Muscle layer of duodenum (tissue), 2 donors: ENCODE measurements at regions not wholly inside any gene's neighbourhood (a gene's known extent, or its start where the extent isn't known, plus 50 kb on each side); places are given as distances from the start of the nearest gene placed in this dataset.

Source experiments
- H3K27ac ChIP-seq: one replicate; pipeline ENCODE4 v1.7.0; 2013; ENCODE audit warnings: mild to moderate bottlenecking, low read length
- H3K27me3 ChIP-seq: one replicate; pipeline ENCODE4 v1.7.0; 2013; ENCODE audit warnings: low read depth, mild to moderate bottlenecking, control low read depth, low read length
- H3K36me3 ChIP-seq, 2 donors: one replicate each; pipeline ENCODE4 v1.7.0; 2013; ENCODE audit warnings: low read length in 2 of 2, control low read depth in 1 of 2, mild to moderate bottlenecking in 1 of 2; ENCODE audit not compliant: insufficient read depth in 2 of 2, control insufficient read depth in 1 of 2
- H3K4me1 ChIP-seq, 2 donors: one replicate each; pipeline ENCODE4 v1.7.0; 2013; ENCODE audit warnings: low read length in 2 of 2, mild to moderate bottlenecking in 2 of 2, control low read depth in 1 of 2, moderate library complexity in 1 of 2; ENCODE audit not compliant: insufficient read depth in 2 of 2, control insufficient read depth in 1 of 2
- H3K4me3 ChIP-seq, 2 donors: one replicate each; pipeline ENCODE4 v1.7.0; 2013; ENCODE audit warnings: low read length in 2 of 2, low read depth in 1 of 2, mild to moderate bottlenecking in 1 of 2
- H3K9me3 ChIP-seq, 2 donors: one replicate each; pipeline ENCODE4 v1.7.0; 2013; ENCODE audit warnings: low read length in 2 of 2, control low read depth in 1 of 2, mild to moderate bottlenecking in 1 of 2; ENCODE audit not compliant: control insufficient read depth in 1 of 2
- donor health status: healthy.

DNA sequence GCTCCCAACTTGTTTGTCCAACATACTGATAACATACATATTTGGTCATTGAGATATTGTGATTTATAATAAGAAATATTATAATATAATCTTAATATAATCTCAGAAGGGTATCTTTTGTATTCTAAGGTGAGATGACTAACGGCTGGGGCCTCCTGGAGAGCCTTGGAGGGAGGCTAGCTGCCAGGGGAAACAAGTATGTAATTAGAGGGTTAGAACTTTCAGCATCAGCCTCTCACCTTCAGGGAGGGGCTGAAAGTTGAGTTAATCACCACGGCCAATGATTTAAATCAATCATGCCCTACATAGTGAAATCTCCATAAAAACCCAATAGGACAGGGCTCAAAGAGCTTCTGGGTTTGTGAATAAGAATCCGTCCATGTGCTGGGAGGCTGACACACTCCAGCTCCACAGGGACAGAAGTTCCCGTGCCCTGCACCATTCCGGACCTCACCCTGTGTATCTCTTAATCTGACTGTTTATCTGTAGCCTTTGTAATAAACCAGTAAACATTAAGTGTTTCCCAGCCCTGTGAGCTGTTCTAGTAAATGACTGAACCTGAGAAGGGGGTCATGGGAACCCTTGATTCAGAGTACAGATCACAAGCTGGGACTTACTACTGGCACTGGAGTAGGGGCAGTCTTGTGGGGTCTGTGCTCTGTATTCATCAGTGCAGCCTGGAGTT lies 86.3 kb upstream of the STEAP1B start:
- Histone ChIP-seq H3K27me3 (no peaks in the 10 kb centered on the region), H3K4me3 (no peak overlapping the region), H3K9me3 (no peaks in the 10 kb centered on the region), H3K36me3 (no peaks in the 10 kb centered on the region), H3K4me1 (peaks cover 0 to 8% of the 10 kb centered on the region in 2 donors), H3K27ac (no peak overlapping the region)

DNA sequence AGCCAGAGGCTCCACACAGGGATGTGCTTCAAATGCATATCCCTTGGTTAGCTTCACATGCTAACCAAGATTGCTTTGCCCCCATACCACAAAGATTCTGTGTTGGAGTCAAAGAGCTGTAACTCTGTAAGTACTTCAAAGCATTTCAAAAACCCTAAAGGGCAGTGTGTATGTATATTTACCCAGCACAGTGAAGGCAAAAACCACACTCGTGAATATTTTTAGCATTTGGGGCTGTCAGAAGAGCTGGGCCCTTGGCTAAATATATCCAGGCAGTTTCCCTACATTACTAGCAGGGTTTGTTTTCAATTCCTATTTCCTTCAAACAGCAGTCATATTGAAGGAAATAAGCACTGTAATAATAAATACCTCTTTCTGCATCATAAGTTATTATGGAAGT lies 84.2 kb upstream of the STEAP1B start:
- no peaks in the 10 kb centered on the region for H3K27me3 ChIP-seq

DNA sequence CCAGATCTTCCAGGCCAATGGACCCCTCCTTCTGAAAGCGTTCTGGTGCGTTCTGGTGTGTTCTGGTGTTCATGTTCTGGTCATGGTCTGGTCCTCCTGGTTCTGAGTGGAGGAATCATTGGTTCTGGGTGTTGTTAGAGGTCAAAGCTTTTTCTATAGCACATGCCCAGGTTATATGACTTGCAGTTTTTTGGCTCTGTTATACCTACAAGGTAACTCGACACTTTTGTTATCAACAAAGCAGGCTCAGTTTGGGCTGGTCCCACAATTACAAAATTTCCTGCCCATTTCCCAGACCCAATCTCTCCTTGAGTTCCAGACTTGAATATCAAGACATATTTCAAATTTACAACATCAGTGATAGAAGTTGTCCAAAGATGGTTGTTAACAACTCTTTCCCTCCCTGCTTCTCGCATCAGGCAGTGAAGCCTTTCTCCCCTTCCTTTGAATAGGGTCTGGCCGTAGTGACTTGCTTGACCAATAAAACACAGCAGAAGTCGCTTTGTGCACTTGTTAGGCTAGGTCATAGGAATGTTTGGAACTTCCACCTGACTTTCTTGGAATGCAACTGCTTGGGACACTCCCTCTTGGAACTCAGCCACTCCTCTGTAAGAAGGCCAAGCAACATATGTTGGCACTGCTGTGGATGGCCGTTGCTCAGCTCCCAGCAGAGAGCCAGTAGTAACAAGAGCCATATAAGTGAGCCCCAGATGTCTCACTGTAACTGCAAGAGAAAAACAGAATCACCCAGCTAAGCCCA lies 83.1 kb upstream of the STEAP1B start:
- peaks cover 0 to 9% of the 10 kb centered on the region in 2 donors for H3K4me1 ChIP-seq
- H3K27ac ChIP-seq: no peak overlapping the region
- no peaks in the 10 kb centered on the region for H3K9me3 ChIP-seq
- no peaks in the 10 kb centered on the region for H3K27me3 ChIP-seq
- no peak overlapping the region for H3K4me3 ChIP-seq
- no peaks in the 10 kb centered on the region for H3K36me3 ChIP-seq

More for the DNA sequence above, 84.2 kb upstream of the STEAP1B start:
- Histone ChIP-seq H3K36me3 (no peaks in the 10 kb centered on the region), H3K27ac (no peak overlapping the region), H3K4me3 (no peak overlapping the region), H3K4me1 (peaks cover 0 to 8% of the 10 kb centered on the region in 2 donors), H3K9me3 (no peaks in the 10 kb centered on the region)

DNA sequence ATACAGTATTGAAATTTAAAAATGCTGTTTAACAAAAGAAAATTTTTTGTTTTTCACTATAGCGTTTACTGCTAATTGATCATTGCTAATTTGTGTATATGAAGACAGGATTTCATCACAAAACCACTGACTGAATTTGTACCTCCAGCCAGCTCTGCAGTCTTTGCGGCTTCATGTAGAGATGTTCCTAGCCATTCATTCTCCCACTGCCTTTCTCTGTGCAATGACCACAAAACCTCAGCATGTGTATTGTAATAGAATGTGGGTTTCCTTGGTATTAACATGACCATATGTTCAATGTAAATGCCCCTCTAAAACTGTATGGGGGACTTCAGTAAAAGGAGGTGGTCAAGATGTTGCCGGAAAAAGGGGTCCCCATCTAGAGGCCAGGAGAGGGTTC lies 81.1 kb upstream of the STEAP1B start:
- Histone ChIP-seq H3K4me1 (peaks cover 0 to 13% of the 10 kb centered on the region in 2 donors), H3K27ac (no peak overlapping the region)

DNA sequence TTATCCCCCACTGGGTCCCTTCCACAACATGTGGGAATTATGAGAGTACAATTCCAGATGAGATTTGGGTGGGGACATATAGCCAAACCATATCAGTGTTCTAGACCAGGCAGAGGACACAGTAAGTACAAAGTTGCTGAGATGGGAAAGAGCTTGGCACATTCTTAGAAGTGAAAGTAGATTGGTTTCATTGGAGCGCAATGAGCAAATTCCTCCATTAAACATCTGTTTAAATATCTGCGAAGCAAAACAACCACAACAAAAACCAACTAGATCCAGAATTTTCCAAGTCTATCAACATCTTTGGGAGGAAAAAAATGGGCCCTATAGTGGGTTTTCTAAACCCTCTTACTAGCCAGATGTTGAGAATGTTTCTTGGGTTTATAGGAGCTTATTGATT lies 80.0 kb upstream of the STEAP1B start:
- Histone ChIP-seq H3K36me3 (no peaks in the 10 kb centered on the region), H3K27me3 (no peaks in the 10 kb centered on the region), H3K4me3 (no peak overlapping the region), H3K4me1 (peaks cover 0 to 13% of the 10 kb centered on the region in 2 donors), H3K27ac (no peak overlapping the region), H3K9me3 (no peaks in the 10 kb centered on the region)

More for the DNA sequence above, 81.1 kb upstream of the STEAP1B start:
- Histone ChIP-seq H3K27me3 (no peaks in the 10 kb centered on the region), H3K9me3 (no peaks in the 10 kb centered on the region), H3K36me3 (no peaks in the 10 kb centered on the region), H3K4me3 (no peak overlapping the region)

DNA sequence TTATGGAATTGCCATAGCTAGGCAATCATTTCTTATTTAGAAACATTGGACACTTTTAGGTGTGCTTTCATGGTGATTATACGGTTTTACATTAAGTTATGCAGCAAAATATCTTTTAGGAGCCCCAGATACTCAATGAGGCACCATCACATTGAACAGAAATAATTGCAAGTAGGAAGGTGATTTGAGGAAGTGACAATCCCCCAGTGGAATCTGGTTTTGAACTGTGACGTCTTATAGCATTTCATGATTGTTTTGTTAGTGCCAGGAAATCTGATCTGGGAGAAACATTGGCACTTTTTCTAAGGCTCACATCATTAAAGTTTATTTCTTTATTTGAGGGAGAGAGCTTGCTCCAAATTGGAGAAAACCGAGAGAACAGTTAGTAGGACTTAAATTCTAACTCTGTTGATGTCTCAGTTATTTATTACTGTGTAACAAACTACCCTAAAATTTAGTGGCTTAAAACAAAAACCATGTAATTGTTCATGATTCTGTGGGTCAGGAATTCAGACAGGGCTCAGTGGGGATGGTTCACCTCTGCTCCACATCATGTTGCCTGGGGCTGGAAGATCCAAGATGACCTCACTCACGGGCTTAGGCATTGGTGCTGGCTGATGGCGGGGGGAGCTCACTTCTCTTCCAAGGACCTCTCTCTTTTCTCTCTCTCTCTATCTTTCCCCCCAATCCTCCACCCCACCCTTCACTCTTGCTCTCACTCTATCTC lies 78.2 kb upstream of the STEAP1B start:
- H3K27me3 ChIP-seq: no peaks in the 10 kb centered on the region

DNA sequence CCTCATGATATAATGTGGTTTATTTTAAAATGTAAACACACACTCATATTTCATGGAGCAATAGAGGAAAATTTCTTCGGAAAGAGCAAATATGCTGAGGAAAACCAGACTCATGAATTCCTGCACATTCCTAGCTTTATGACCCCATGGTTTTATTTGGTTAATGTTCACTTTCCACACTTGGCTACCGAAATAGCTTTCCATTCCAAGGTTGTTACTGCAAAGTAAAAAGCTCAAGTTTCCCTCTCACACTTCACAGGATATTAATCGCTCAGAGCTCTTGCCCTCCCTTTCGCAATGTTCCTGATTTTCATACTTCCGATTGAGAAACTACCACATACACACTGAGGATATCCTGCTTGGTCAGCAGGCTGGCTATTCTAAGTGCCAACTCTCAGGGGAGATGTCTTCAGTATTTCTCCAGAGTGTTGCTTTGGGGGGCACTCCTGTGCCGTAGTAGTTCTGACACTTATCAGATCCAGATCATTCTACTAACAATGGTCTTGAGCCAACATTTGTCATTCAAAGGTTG lies 77.5 kb upstream of the STEAP1B start:
- no peaks in the 10 kb centered on the region for H3K9me3 ChIP-seq
- peaks cover 0 to 8% of the 10 kb centered on the region in 2 donors for H3K4me1 ChIP-seq
- no peaks in the 10 kb centered on the region for H3K36me3 ChIP-seq
- H3K4me3 ChIP-seq: no peak overlapping the region
- H3K27ac ChIP-seq: peak overlapping the region; percentile 16
- H3K27me3 ChIP-seq: no peaks in the 10 kb centered on the region

More for the DNA sequence above, 78.2 kb upstream of the STEAP1B start:
- H3K9me3 ChIP-seq: no peaks in the 10 kb centered on the region
- peak overlapping the region; percentile 16 for H3K27ac ChIP-seq
- peaks cover 0 to 8% of the 10 kb centered on the region in 2 donors for H3K4me1 ChIP-seq
- H3K4me3 ChIP-seq: no peak overlapping the region
- no peaks in the 10 kb centered on the region for H3K36me3 ChIP-seq

DNA sequence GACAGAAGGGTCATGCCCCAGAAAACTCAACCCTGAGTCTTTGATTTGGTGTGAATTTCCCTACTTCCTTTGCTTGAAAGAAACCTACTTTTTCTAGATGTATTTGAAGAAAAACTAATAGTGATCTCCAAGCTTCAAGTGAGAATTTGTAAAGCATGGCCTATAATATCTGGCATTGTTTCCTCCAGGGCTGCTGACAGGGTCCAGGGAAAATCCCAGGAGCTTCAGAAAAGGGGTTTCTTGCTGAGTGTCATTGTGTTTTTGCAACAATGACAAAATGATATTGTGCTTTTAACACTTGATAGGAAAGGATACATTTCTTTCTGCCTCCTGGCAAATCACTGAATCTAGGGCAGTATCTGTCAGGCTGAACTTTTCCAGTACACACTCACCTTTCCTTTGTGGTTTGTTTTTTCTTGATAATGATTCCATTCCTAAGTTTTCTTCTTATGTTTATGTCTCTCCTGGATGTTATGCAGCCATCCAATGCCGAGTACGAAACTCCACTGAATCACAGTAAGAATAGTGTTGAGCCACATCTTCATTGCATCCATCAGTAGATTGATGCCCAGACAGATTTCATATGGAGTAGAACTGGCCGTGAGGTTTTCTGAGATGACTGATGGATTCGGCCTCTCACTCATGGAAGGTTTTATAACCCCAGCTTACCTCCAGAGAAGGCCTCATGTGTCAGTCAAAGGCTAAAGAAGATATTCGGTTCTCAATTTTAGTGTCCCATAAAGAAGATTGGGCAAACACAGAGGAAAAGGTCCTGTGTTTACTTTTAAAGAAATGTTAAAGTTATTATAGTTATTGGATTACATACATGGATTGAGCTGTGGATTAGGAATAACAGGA lies 76.9 kb upstream of the STEAP1B start:
- H3K9me3 ChIP-seq: no peaks in the 10 kb centered on the region
- no peaks in the 10 kb centered on the region for H3K27me3 ChIP-seq
- H3K4me1 ChIP-seq: peaks cover 0 to 14% of the 10 kb centered on the region in 2 donors
- H3K27ac ChIP-seq: peak overlapping the region; percentile 16
- no peaks in the 10 kb centered on the region for H3K36me3 ChIP-seq
- H3K4me3 ChIP-seq: no peak overlapping the region

DNA sequence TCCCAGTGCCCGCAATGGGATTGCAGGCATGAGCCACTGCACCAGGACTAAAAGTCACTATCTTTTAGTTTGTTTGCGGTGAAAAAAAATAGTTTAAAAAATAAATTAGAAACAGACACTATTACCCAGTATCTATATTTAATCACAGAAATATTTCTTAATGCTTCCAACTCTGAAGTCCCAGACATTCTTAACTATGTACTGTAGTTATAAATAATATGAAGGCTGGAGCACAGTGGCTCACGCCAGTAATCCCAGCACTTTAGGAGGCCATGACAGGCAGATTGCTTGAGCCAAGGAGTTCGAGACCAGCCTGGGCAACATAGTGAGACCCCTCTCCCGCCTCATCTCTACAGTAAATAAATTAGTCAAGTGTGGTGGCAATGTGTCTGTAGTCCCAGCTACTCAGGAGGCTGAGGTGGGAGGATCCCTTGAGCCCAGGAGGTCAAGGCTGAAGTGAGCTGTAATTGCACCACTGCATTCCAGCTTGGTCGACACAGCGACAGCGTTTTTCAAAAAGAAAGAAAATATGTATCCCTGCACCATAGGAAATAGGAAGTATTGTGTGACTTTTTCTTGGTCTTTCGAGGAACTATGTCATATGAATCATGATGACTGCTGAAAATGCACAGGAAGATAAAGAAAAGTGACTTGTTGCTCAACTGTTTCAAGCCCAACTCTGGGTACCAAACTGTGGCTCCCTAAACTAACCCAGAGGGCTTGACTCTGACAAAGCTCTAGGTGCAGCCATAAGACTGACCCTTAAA lies 74.9 kb upstream of the STEAP1B start:
- peaks cover 0 to 14% of the 10 kb centered on the region in 2 donors for H3K4me1 ChIP-seq

DNA sequence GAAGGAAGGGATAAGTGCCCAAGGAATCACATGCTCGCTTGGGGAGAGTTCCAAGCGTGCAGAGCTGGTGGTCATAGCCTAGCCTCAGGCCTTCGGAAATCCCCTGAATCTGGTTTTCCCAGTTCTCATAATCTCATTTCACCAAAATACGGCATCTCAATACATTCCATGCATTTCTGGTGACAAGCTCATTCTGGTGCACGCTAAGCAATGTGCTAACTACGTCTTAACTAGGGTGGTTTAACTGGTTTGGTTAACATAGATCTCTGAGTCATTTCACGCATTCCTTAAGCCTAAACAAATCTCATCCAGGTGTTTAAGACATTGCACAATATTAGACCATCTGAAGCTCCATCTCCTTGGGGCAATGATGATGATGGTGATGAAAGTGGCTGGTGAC lies 72.9 kb upstream of the STEAP1B start:
- Histone ChIP-seq H3K27ac (no peak overlapping the region), H3K4me1 (peaks cover 0 to 13% of the 10 kb centered on the region in 2 donors), H3K36me3 (no peaks in the 10 kb centered on the region), H3K27me3 (no peaks in the 10 kb centered on the region), H3K9me3 (no peaks in the 10 kb centered on the region), H3K4me3 (no peak overlapping the region)

More for the DNA sequence above, 74.9 kb upstream of the STEAP1B start:
- Histone ChIP-seq H3K36me3 (no peaks in the 10 kb centered on the region), H3K4me3 (no peak overlapping the region), H3K9me3 (no peaks in the 10 kb centered on the region), H3K27ac (no peak overlapping the region), H3K27me3 (no peaks in the 10 kb centered on the region)
